B cell (primary cell): ENCODE measurements at regions not wholly inside any gene's neighbourhood (a gene's known extent, or its start where the extent isn't known, plus 50 kb on each side); places are given as distances from the start of the nearest gene placed in this dataset.

Experiments
- ATAC-seq: fragments of 200-7000 bp; cut with Tn5 transposase; one replicate; pipeline ENCODE4 v1.10.0; 2021; ENCODE audit warnings: low read depth, mild to moderate bottlenecking, moderate number of reproducible peaks, moderate library complexity
- CTCF ChIA-PET: fragments of 350-600 bp; sonication (Branson Sonifier 250); formaldehyde crosslinking; loops from one replicate; lab custom pipeline; 2021; ENCODE audit warnings: antibody characterized with exemption, inconsistent platforms; lab: Charles Lee
- POLR2A ChIA-PET: fragments of 350-600 bp; sonication (Branson Sonifier 250); formaldehyde crosslinking; loops from one replicate; lab custom pipeline; 2021; ENCODE audit warnings: antibody characterized with exemption; lab: Charles Lee
- DNase-seq: peaks from one replicate; pipeline ENCODE4 v3.0.0; 2013
- H2AFZ ChIP-seq: 2 replicates; pipeline ENCODE4 v1.6.1; 2012; ENCODE audit warnings: mild to moderate bottlenecking, low read depth, low read length; ENCODE audit not compliant: insufficient read depth, poor library complexity, severe bottlenecking
- H3K27ac ChIP-seq, 2 donors: 1 replicate in 1 of 2; 2 replicates in 1 of 2; pipeline ENCODE4 v1.5.1; 2012 to 2013; ENCODE audit warnings: low read length in 2 of 2, mild to moderate bottlenecking in 2 of 2, moderate library complexity in 1 of 2
- H3K27me3 ChIP-seq, 4 experiments: fragments of 200-600 bp in 1 of 4; sonication (generic) in 1 of 4; replicated peaks in 1 of 4; 1 replicate in 2 of 4; 2 replicates in 2 of 4; pipeline versions ENCODE4 v1.6.1 to v1.7.0; 2013 to 2016; ENCODE audit warnings: low read length in 3 of 4, mild to moderate bottlenecking in 2 of 4, mixed read lengths in 1 of 4, moderate library complexity in 1 of 4; ENCODE audit not compliant: insufficient read depth in 4 of 4, control insufficient read depth in 3 of 4; ENCODE audit errors: control extremely low read depth in 1 of 4
- H3K36me3 ChIP-seq, 2 experiments: replicated peaks in 1 of 2; 1 replicate in 1 of 2; 2 replicates in 1 of 2; pipeline versions ENCODE4 v1.6.1 to v1.7.1; 2013; ENCODE audit warnings: low read length in 1 of 2; ENCODE audit not compliant: insufficient read depth in 2 of 2, control insufficient read depth in 1 of 2; ENCODE audit errors: control extremely low read depth in 1 of 2, extremely low read depth in 1 of 2
- H3K4me1 ChIP-seq, 2 donors: fragments of 200-600 bp in 1 of 2; sonication (generic) in 1 of 2; 1 replicate in 1 of 2; 2 replicates in 1 of 2; pipeline versions ENCODE4 v1.5.1 to v1.6.1; 2013 to 2017; ENCODE audit warnings: low read length in 2 of 2; ENCODE audit not compliant: control insufficient read depth in 2 of 2, insufficient read depth in 2 of 2
- H3K4me2 ChIP-seq: replicated peaks from 2 replicates; pipeline ENCODE3; 2012; ENCODE audit warnings: mild to moderate bottlenecking, low read depth, low read length; ENCODE audit not compliant: poor library complexity, severe bottlenecking
- H3K4me3 ChIP-seq, 5 experiments: fragments of 200-600 bp in 1 of 5; sonication (generic) in 1 of 5; 1 replicate in 3 of 5; 2 replicates in 2 of 5; pipeline versions ENCODE4 v1.5.1 to v1.7.0; 2011 to 2016; ENCODE audit warnings: low read length in 4 of 5, mild to moderate bottlenecking in 4 of 5, low read depth in 2 of 5, control low read depth in 1 of 5, moderate library complexity in 1 of 5; ENCODE audit not compliant: insufficient read depth in 1 of 5; ENCODE audit errors: control extremely low read depth in 1 of 5, extremely low read depth in 1 of 5
- H3K79me2 ChIP-seq: fragments of 200-600 bp; sonication (generic); one replicate; pipeline ENCODE4 v1.6.0; 2016; ENCODE audit warnings: low read length; ENCODE audit not compliant: control insufficient read depth, insufficient read depth
- H3K9ac ChIP-seq: fragments of 200-600 bp; sonication (generic); 2 replicates; pipeline ENCODE4 v1.6.1; 2017; ENCODE audit warnings: mild to moderate bottlenecking, low read length, moderate library complexity
- H3K9me3 ChIP-seq, 3 donors: one replicate each; pipeline versions ENCODE4 v1.6.1 to v1.7.1; 2013; ENCODE audit warnings: low read length in 2 of 3; ENCODE audit not compliant: control insufficient read depth in 2 of 3, insufficient read depth in 1 of 3; ENCODE audit errors: control extremely low read depth in 1 of 3
- H4K20me1 ChIP-seq: 2 replicates; pipeline ENCODE4 v1.6.0; 2012; ENCODE audit warnings: mild to moderate bottlenecking, low read length; ENCODE audit not compliant: insufficient read depth, control insufficient read depth, poor library complexity, severe bottlenecking
- H3K27ac Mint-ChIP-seq: one replicate; pipeline ENCODE4 v1.8.0; 2021; ENCODE audit warnings: mixed read lengths
- H3K27me3 Mint-ChIP-seq: one replicate; pipeline ENCODE4 v1.8.0; 2021; ENCODE audit warnings: mixed read lengths
- H3K4me1 Mint-ChIP-seq: one replicate; pipeline ENCODE4 v1.8.0; 2021; ENCODE audit warnings: mixed read lengths
- H3K4me3 Mint-ChIP-seq: one replicate; pipeline ENCODE4 v1.8.0; 2021; ENCODE audit warnings: mixed read lengths
- H3K9me3 Mint-ChIP-seq: one replicate; pipeline ENCODE4 v1.8.0; 2022; ENCODE audit warnings: mixed read lengths; ENCODE audit not compliant: insufficient read depth
- EZH2 ChIP-seq: IDR thresholded peaks from 2 replicates; pipeline ENCODE4 v1.6.1; 2012; ENCODE audit warnings: borderline replicate concordance, low read depth, mild to moderate bottlenecking, moderate library complexity, low read length; ENCODE audit not compliant: insufficient read depth, poor library complexity, severe bottlenecking
- WGBS: methylation state at CpG from one replicate; pipeline ENCODE4 v1.1.5; 2013; ENCODE audit warnings: missing lambda C conversion rate; ENCODE audit not compliant: insufficient coverage; 5-methylcytosine and 5-hydroxymethylcytosine counted together
- intact Hi-C: fragments of 100-400 bp; cut with micrococcal nuclease; formaldehyde crosslinking; loops from one replicate; pipeline ENCODE4 v1.10.0; 2022
- TF ChIP-seq, protein P1 (sequence below): fragments of 200-600 bp; IDR thresholded peaks from one replicate; pipeline ENCODE4 v1.8.0; 2022; ENCODE audit warnings: antibody characterized with exemption, mild to moderate bottlenecking

DNA sequence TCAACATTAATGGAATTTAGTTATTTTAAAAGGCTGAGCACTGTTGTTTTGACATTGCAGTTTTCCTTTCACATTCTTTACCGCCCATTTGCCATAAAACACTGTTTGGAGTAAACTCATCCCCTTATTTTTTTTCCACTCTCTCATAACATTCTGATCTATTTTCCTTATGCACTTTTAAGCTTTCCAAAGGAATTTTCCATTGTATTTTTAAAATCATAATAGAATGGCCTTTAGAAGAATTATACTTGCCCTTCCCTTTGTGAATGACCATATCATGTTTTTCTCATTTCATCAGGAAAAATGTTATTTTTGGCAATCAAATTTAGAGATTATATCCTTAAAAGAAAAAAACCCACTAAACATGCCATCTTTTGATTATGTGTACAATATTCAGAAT is 1074.2 kb downstream of the STIM2 start:
- no CpG with 5 or more reads among the region's 1 CpG for WGBS
- Histone ChIP-seq H2AFZ (no peak overlapping the region), H3K4me2 (no peak overlapping the region), H3K79me2 (no peaks in the 10 kb centered on the region), H3K9ac (no peak overlapping the region), H4K20me1 (no peaks in the 10 kb centered on the region), H3K27ac (no peak overlapping the region), H3K4me1 (no peaks in the 10 kb centered on the region), H3K4me3 (no peak overlapping the region), H3K36me3 (no peaks in the 10 kb centered on the region), H3K27me3 (no peaks in the 10 kb centered on the region), H3K9me3 (no peaks in the 10 kb centered on the region)
- DNase-seq (no peak), ATAC-seq (no peak)
- intact Hi-C loops = no loop called here
- no peak overlapping the region for H3K27ac Mint-ChIP-seq
- H3K27me3 Mint-ChIP-seq = no peaks in the 10 kb centered on the region
- ChIA-PET CTCF (no interaction called here), POLR2A (no interaction called here)
- no peaks in the 10 kb centered on the region for H3K4me1 Mint-ChIP-seq
- no peak for TF ChIP-seq EZH2
- TF ChIP-seq, protein P1, sequence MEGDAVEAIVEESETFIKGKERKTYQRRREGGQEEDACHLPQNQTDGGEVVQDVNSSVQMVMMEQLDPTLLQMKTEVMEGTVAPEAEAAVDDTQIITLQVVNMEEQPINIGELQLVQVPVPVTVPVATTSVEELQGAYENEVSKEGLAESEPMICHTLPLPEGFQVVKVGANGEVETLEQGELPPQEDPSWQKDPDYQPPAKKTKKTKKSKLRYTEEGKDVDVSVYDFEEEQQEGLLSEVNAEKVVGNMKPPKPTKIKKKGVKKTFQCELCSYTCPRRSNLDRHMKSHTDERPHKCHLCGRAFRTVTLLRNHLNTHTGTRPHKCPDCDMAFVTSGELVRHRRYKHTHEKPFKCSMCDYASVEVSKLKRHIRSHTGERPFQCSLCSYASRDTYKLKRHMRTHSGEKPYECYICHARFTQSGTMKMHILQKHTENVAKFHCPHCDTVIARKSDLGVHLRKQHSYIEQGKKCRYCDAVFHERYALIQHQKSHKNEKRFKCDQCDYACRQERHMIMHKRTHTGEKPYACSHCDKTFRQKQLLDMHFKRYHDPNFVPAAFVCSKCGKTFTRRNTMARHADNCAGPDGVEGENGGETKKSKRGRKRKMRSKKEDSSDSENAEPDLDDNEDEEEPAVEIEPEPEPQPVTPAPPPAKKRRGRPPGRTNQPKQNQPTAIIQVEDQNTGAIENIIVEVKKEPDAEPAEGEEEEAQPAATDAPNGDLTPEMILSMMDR = no peak
- H3K9me3 Mint-ChIP-seq = peaks cover 4% of the 10 kb centered on the region
- H3K4me3 Mint-ChIP-seq = no peak overlapping the region

DNA sequence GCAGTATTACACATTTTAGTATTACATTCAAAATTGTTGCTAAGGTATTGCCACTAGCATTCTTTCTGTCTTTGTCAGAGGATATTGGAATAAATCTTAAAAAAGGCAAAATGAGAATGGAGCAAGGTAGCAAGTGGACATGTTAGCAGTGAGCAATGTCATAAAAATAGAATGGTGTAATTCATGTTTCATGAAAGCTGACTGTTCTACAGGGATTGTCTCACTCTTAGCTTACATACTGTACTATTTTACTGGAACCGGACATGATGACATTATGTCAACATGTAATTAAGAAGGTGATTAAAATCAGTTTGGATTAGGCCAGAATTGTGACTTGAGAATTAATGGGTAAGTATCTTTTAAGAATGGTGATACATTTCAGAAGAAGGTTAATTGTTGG is 1086.2 kb downstream of the STIM2 start:
- DNase-seq = no peak
- no peaks in the 10 kb centered on the region for H3K36me3 ChIP-seq
- Mint-ChIP-seq H3K4me3 (no peak overlapping the region), H3K27me3 (no peaks in the 10 kb centered on the region), H3K4me1 (no peaks in the 10 kb centered on the region), H3K27ac (no peak overlapping the region), H3K9me3 (peaks cover 5% of the 10 kb centered on the region)
- intact Hi-C loops = no loop called here
- no peaks in the 10 kb centered on the region for H3K27me3 ChIP-seq
- no peak overlapping the region for H3K27ac ChIP-seq
- no CpG with 5 or more reads among the region's 1 CpG for WGBS
- no peak overlapping the region for H3K4me2 ChIP-seq
- ChIA-PET POLR2A (no interaction called here), CTCF (no interaction called here)
- no peaks in the 10 kb centered on the region for H3K79me2 ChIP-seq
- no peaks in the 10 kb centered on the region for H3K4me1 ChIP-seq
- no peak for ATAC-seq
- no peak overlapping the region for H3K4me3 ChIP-seq
- no peaks in the 10 kb centered on the region for H3K9me3 ChIP-seq
- H3K9ac ChIP-seq = no peak overlapping the region
- no peak overlapping the region for H2AFZ ChIP-seq
- H4K20me1 ChIP-seq = no peaks in the 10 kb centered on the region
- TF ChIP-seq EZH2 = no peak
- TF ChIP-seq, protein P1 = no peak
